NCI-H524 (cell line): ENCODE measurements at regions not wholly inside any gene's neighbourhood (a gene's known extent, or its start where the extent isn't known, plus 50 kb on each side); places are given as distances from the start of the nearest gene placed in this dataset.
"Not testable (repeated sequence)": the region's sequence is repeated elsewhere in the genome, so short reads cannot be mapped to it uniquely, and the experiment has no call there.

ENCODE experiments used
- DNase-seq, 2 experiments: peaks; one replicate each; lab custom pipeline; 2025; lab: John Stamatoyannopoulos, UW

DNA sequence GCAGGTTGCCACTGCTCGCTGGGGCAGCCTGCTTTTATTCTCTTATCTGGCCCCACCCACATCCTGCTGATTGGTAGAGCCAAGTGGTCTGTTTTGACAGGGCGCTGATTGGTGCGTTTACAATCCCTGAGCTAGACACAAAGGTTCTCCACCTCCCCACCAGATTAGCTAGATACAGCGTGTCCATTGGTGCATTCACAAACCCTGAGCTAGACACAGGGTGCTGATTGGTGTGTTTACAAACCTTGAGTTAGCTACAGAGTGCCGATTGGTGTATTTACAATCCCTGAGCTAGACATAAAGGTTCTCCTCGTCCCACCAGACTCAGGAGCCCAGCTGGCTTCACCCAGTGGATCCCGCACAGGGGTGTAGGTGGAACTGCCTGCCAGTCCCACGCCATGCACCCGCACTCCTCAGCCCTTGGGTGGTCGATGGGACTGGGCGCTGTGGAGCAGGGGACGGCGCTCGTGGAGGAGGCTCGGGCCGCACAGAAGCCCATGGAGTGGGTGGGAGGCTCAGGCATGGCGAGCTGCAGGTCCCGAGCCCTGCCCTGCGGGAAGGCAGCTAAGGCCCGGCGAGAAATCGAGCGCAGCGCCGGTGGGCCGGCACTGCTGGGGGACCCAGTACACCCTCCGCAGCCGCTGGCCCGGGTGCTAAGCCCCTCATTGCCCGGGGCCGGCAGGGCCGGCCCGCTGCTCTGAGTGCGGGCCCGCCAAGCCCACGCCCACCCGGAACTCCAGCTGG lies 1526.2 kb downstream of the SI start:
- not testable (repeated sequence) for DNase-seq

- DNase-seq: peak; percentile 67 to 83
Observed at GRCh38 chr3:163548015-163548414, 1530.3 kb downstream of the SI start.

DNA sequence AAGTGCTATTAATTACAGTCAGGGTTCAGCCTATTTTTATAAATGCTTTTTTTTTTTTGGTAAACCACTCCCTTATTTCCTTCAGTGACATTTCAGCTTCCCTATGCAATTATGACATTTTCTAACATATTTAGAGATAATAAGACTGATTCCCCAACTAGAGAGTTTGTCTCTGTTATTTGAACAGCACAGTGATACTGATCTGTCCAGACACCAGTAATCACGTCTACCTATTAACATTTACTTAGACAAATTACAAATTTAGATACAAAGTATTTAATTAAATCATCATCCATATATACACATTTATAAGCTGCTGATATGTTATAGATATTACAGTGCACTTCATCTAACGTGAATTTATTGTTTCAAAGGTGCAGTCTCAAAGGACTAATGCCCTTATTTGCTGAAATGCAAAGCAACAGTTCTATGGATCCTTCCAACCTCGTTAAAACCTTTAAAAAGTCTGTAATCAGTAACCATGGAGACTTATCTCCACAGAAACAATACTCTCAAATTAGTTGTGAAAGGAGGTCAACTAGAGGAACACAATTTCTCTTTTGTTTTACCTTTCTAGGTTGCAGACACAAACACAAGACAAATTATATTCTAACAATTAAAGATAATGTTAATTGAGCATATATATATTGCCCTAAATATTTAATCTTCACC lies 1531.1 kb downstream of the SI start:
- peak; percentile 30 to 64 for DNase-seq

DNA sequence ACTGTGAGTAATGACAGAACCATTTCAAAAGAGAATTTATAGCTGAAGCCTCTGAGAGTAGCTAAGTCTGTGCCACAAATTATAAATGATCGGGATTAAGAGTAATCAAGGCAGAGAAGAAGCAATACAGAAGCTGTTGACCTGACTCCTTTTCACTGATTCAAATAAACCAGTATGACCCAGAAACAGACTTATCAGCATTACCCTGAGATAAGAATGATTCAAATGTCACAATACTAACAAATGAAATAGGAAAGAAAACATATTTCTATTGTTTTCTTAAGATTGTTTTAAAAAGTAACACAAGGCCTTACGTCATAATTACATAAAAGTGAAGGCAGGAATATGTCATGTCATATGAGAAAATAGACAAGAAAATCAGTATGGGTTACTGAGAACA lies 1534.6 kb downstream of the SI start:
- DNase-seq: no peak

DNA sequence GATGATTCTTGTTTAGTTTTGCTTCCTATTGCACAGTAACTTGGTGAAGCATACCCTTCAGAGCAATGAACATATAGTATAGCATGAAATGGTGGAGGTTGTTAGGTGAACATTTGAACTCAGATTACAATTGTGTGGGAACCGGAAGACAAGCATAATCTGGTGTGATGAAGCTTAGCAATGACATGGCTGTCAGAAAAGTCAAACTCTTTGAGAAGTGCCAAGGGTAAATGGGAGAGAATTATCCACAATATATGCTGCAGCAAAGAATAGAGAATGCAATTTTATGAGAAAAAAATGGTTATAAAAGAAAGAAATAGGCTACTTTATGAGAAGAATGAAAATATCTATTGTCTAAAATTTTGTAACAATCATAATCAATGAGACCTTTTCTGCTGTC lies 1536.7 kb downstream of the SI start:
- no peak for DNase-seq

DNA sequence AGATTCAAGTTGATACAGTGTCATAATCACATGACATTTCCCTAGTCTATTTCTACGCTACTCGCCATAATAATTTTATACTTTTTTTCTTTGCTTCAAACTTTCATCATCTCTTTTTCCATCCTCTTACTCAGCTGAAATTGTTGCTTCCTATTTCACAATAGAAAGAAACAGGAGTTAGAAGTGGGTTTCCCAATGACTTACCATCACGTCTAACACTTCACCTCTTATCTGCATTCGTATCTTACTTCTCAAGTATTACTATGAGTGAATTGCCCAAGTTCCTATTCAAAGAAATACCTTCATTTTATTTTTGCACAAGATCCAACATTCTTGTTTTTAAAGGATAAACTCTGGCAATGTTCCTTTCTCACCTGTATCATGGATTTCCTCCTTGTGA lies 1539.9 kb downstream of the SI start:
- DNase-seq: no peak

DNA sequence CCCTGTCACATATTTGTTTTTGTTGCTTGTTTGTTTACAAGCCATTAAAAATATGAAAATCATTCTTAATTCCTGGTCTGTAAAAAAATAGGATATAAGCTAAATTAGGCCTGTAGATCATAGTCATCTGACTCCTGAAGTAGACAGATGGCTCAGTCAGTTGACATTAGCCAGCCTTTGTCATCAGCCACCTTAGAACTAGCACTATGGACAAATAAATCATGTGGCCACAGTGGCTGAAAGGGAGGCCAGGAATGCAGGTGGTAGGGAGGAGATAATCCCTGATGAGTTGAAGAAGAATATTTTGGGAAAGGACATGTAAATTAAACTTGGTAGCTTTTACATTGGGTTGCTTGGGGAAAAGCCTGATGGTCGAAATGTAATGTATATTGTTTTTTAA lies 1544.9 kb downstream of the SI start:
- DNase-seq: peak in 1 of 2 experiments; percentile 77

- no peak for DNase-seq
Observed at GRCh38 chr3:163523375-163523774, 1554.9 kb downstream of the SI start.

- DNase-seq: no peak
Observed at GRCh38 chr3:163521261-163521660, 1557.0 kb downstream of the SI start.

DNA sequence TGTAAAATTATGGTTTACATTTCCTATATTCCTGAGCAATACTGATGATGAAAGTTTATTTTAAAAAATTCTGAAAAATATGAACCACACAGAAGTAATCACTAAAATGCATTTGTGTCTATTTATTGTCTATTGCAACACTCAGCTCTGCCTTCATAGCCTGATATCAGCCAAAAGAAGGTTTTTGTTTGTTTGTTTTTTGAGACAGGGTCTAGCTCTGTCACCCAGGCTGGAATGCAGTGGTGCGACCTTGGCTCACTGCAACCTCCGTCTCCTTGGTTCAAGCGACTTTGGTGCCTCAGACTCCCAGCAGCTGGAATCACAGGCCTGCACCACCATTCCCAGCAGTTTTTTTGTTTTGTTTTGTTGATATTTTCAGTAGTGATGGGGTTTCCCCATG lies 1560.2 kb downstream of the SI start:
- no peak for DNase-seq

DNA sequence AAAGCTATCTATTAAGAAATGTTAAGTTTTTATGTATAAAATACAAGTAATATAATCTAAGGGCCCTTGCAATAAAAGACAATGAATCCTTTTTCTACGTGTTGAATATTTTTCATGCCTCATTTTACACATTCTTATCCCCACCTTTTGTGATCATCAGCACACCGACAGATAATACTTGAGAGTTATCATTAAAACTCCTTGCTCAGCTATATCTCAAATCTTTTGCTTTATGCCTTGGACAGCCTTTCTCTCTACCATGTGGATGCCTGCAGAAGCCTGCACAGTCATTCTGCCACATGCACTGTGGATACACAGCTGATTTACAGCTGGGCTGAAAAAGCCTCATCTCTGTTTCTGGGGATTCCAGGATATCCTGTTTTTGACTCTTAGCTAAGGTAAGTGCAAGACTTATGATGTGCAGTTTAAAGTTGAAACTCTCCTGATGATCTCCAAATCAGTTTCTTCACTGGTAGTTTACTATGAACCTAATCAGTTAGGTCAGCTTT lies 1565.1 kb downstream of the SI start:
- DNase-seq: no peak

DNA sequence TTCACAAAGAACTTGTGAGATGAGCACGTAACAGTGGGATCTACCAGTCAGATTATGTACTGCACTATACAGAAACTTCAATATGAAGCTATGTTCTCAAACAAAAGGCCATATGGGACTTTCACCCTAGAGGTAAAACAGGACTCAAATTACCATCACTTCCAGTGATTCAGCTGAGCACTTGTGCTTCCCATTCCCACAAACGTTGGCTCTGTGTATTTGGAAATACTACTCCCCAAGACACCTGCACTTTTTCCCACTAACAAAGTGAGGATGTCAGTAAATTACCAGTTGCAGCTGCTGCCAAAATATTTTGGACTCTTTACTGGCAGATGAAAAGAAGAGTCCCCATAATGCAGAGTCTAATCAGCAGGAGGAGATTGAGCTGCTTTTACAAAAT lies 1570.1 kb downstream of the SI start:
- DNase-seq: peak; percentile 70 to 97

DNA sequence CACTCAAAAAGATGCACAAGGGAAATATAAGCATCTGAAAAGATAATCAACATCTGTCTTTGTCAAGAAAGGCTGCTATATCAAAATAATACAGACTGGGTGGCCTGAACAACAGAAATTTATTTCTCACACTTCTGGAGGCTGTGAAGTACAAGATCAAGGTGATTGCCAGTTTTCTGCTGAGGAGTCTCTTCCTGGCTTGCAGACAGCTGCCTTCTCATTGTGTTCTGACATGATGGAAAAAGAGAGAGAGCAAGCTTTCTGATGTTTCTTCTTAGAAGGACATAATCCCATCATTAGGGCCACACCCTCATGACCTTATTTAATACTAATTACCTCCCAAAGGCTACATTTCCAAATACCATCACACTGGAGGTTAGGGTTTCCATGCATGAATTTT lies 1573.3 kb downstream of the SI start:
- DNase-seq: no peak

DNA sequence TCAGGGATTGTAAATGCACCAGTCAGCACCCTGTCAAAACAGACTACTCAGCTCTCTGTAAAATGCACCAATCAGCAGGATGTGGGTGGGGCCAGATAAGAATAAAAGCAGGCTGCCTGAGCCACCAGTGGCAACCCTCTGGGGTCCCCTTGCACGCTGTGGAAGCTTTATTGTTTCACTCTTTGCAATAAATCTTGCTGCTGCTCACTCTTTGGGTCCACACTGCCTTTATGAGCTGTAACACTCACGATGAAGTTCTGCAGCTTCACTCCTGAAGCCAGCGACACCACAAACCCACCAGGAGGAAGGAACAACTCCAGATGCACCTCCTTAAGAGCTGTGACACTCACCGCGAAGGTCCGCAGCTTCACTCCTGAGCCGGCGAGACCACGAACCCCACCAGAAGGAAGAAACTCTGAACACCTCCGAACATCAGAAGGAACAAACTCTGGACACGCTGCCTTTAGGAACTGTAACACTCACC lies 1578.5 kb downstream of the SI start:
- DNase-seq: not testable (repeated sequence)

DNA sequence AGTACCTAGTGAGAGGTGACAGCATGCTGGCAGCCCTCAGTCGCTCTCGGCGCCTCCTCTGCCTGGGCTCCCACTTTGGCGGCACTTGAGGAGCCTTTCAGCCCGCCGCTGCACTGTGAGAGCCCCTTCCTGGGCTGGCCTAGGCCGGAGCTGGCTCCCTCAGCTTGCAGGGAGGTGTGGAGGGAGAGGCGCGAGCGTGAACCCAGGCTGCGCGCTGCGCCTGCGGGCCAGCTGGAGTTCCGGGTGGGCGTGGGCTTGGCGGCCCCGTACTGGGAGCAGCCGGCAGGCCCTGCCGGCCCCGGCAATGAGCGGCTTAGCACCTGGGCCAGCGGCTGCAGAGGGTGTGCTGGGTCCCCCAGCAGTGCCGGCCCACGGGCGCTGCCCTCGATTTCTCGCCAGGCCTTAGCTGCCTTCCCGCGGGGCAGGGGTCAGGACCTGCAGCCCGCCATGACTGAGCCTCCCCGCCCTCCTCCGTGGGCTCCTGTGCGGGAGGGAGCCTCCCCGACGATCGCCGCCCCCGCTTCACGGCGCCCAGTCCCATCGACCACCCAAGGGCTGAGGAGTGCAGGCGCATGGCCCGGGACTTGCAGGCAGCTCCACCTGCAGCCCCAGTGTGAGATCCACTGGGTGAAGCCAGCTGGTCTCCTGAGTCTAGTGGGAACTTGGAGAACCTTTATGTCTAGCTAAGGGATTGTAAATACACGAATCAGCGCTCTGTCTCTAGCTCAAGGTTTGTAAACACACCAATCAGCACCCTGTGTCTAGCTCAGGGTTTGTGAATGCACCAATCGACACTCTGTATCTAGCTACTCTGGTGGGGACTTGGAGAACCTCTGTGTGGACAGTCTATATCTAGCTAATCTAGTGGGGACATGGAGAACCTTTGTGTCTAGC lies 1579.2 kb downstream of the SI start:
- DNase-seq: not testable (repeated sequence)

DNA sequence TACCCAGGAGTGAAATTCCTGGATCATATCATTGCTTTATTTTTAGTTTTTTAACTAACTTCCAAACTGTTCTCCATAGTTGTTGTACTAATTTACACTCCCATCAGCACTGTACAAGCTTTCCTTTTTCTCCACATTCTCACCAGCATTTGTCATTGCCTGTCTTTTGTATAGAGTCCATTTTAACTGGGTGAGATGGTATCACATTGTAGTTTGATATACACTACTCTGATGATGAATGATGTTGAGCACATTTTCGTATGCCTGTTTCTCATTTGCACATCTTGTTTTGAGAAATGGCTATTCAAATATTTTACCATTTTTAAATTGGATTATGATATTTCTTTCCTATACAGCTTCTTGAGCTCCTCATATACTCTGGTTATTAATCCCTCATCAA lies 1586.6 kb downstream of the SI start:
- DNase-seq: no peak

- peak; percentile 80 to 94 for DNase-seq
Observed at GRCh38 chr3:163490119-163490518, 1588.2 kb downstream of the SI start.

GRCh38 chr3:163482695-163483094 lies 1595.6 kb downstream of the SI start:
- no peak for DNase-seq

DNA sequence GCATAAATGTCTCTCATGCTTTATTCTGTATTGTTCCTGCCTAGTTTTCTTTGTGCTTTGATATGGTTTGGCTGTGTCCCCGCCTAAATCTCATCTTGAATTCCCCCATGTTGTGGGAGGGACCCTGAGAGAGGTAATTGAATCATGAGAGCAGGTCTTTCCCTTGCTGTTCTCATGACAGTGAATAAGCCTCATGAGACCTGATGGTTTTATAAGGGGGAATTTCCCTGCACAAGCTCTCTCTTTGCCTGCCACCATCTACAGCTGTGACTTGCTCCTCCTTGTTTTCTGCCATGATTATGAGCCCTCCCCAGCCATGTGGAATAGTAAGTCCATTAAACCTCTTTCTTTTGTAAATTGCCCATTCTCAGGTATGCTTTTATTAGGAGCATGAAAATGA lies 1596.6 kb downstream of the SI start:
- DNase-seq: no peak

DNA sequence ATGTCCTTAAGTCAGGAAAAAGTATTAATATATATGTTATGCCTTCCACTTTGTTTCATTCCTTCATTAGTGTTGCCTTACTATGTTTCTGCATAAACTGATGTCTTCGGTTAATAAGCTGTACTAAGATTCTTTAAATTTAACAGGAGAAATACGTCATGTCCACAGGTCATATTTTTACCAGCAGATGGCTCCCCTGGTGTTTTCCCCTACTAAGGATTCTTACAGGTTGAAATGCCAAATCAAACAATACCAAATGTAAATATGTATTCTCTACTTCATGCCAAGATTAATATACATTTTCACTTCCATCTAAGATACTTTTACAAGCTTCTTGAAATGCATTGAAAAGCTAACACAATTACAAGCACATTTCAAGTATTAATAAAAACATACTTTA lies 1602.1 kb downstream of the SI start:
- peak; percentile 24 to 62 for DNase-seq

DNA sequence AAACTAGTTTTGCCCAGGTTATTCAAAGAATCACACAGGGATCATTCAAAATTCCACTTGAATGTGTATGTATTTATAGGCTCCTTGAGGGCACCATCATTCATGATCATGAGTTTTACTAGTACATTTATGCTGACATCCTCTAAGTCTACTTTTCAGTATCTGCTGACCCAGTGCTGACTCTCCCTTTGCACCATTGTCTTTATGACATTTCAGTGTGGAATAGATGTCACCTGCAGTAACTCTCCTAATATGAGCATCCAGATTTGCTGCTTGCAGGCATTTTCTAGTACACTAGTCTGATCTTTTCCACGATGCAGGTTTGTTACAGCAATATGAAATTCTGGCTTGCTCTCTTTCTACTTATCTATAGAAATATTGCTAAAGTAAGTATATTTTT lies 1603.5 kb downstream of the SI start:
- DNase-seq: no peak
